22Rv1 (cell line): ENCODE measurements at regions not wholly inside any gene's neighbourhood (a gene's known extent, or its start where the extent isn't known, plus 50 kb on each side); places are given as distances from the start of the nearest gene placed in this dataset.
"Not testable (repeated sequence)": the region's sequence is repeated elsewhere in the genome, so short reads cannot be mapped to it uniquely, and the experiment has no call there.

Experiments
- H3K27ac ChIP-seq: fragments of 450-650 bp; 2 replicates; pipeline ENCODE4 v1.5.1; 2017
- CTCF ChIP-seq: fragments of 450-650 bp; IDR thresholded peaks from 2 replicates; pipeline ENCODE4 v1.5.1; 2017; ENCODE audit warnings: mild to moderate bottlenecking
- ZFX ChIP-seq: fragments of 450-650 bp; IDR thresholded peaks from 2 replicates; pipeline ENCODE4 v1.6.1; 2017; ENCODE audit warnings: antibody characterized with exemption, borderline replicate concordance

GRCh38 chr4:153099391-153100140 lies 104.7 kb upstream of the TRIM2 start:
- H3K27ac ChIP-seq, result no peak overlapping the region
- TF ChIP-seq ZFX (no peak), CTCF (no peak)

- not testable (repeated sequence) for H3K27ac ChIP-seq
Measured at GRCh38 chr4:153106736-153107135, 97.5 kb upstream of the TRIM2 start.

GRCh38 chr4:153107246-153107645 lies 97.0 kb upstream of the TRIM2 start:
- TF ChIP-seq CTCF (no peak), ZFX (no peak)
- H3K27ac ChIP-seq, result no peak overlapping the region

- TF ChIP-seq ZFX (no peak), CTCF (no peak)
- no peak overlapping the region for H3K27ac ChIP-seq
Measured at GRCh38 chr4:153109296-153109849, 94.9 kb upstream of the TRIM2 start.

GRCh38 chr4:153110739-153111138 lies 93.5 kb upstream of the TRIM2 start:
- no peak overlapping the region for H3K27ac ChIP-seq
- TF ChIP-seq ZFX (no peak), CTCF (no peak)

GRCh38 chr4:153111426-153112040 lies 92.7 kb upstream of the TRIM2 start:
- TF ChIP-seq ZFX, result no peak
- TF ChIP-seq CTCF, result no peak
- H3K27ac ChIP-seq, result no peak overlapping the region

- TF ChIP-seq ZFX, result no peak
- no peak overlapping the region for H3K27ac ChIP-seq
Measured at GRCh38 chr4:153112041-153112441, 92.2 kb upstream of the TRIM2 start.

GRCh38 chr4:153113061-153113837 lies 91.0 kb upstream of the TRIM2 start:
- H3K27ac ChIP-seq, result no peak overlapping the region
- TF ChIP-seq ZFX (no peak), CTCF (no peak)
